ENCODE measurements at regions not wholly inside any gene's neighbourhood (a gene's known extent, or its start where the extent isn't known, plus 50 kb on each side); places are given as distances from the start of the nearest gene placed in this dataset.
"Not testable (repeated sequence)": the region's sequence is repeated elsewhere in the genome, so short reads cannot be mapped to it uniquely, and the experiment has no call there.

DNA sequence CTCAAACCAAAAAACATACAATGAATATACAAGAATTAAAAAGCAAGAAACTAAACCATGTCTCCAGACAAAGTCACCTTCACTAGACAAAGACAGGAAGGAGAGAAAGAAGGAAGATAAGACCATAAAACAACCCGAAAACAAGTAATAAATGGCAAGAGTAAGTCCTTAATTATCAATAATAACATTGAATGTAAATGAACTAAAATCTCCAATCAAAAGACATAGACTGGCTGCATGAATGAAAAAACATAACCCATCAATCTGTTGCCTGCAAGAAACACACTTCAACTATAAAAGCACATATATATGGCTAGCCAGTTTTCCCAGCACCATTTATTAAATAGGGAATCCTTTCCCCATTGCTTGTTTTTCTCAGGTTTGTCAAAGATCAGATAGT lies 100.8 kb upstream of the SAMSN1 start:
- Histone ChIP-seq H3K36me3 (no peaks in the 10 kb centered on the region), H3K27ac (no peak overlapping the region), H3K4me1 (ENCODE audit: control insufficient read depth in 1 of 2, insufficient read depth in 1 of 2, low read depth in 1 of 2, low read length in 1 of 2) (no peaks in the 10 kb centered on the region), H3K9me3 (no peaks in the 10 kb centered on the region), H3K27me3 (no peaks in the 10 kb centered on the region), H3K4me3 (ENCODE audit: low read depth in 1 of 2, low read length in 1 of 2) (no peak overlapping the region)
- TF ChIP-seq, protein P1, sequence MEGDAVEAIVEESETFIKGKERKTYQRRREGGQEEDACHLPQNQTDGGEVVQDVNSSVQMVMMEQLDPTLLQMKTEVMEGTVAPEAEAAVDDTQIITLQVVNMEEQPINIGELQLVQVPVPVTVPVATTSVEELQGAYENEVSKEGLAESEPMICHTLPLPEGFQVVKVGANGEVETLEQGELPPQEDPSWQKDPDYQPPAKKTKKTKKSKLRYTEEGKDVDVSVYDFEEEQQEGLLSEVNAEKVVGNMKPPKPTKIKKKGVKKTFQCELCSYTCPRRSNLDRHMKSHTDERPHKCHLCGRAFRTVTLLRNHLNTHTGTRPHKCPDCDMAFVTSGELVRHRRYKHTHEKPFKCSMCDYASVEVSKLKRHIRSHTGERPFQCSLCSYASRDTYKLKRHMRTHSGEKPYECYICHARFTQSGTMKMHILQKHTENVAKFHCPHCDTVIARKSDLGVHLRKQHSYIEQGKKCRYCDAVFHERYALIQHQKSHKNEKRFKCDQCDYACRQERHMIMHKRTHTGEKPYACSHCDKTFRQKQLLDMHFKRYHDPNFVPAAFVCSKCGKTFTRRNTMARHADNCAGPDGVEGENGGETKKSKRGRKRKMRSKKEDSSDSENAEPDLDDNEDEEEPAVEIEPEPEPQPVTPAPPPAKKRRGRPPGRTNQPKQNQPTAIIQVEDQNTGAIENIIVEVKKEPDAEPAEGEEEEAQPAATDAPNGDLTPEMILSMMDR (IDR thresholded peaks at IDR 0.05), result no peak

DNA sequence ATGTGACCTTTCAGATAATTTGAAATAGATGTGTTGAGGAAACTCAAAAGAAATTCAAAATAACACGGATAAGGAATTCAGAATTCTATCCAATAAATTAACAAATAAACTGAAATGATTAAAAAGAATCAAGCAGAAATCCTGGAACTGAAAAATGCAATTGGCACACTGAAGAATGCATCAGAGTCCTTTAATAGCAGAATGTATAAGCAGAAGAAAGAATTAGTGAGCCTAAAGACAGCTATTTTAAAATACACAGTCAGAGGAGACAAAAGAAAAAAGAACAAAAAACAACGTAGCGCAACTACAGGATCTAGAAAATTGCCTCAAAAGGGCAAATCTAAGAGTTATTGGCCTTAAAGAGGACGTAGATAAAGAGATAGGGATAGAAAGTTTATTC lies 99.6 kb upstream of the SAMSN1 start:
- no peaks in the 10 kb centered on the region for H3K27me3 ChIP-seq
- H3K9me3 ChIP-seq, result no peaks in the 10 kb centered on the region
- no peaks in the 10 kb centered on the region for H3K36me3 ChIP-seq
- TF ChIP-seq, protein P1 (IDR thresholded peaks at IDR 0.05), result no peak
- H3K27ac ChIP-seq, result no peak overlapping the region
- H3K4me3 ChIP-seq (ENCODE audit: low read depth in 1 of 2, low read length in 1 of 2), result no peak overlapping the region
- H3K4me1 ChIP-seq (ENCODE audit: control insufficient read depth in 1 of 2, insufficient read depth in 1 of 2, low read depth in 1 of 2, low read length in 1 of 2), result no peaks in the 10 kb centered on the region

DNA sequence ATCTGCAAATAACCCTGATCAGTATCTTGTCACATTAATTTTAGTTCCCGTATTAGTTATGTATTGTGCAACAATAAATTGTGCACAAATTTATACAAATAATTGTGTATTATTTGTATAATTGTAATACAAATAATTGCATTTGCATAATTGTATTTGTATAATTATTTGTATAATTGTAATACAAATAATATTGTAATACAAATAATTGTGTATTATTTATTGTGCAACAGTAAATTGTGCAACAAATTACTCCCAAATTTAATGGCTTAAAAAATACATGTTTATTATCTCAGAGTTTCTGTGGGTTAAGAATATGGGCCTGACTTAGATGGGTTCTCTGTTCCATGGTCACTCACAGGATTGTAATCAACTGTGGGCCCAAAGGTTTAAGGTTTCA lies 86.2 kb upstream of the SAMSN1 start:
- no peaks in the 10 kb centered on the region for H3K27me3 ChIP-seq

DNA sequence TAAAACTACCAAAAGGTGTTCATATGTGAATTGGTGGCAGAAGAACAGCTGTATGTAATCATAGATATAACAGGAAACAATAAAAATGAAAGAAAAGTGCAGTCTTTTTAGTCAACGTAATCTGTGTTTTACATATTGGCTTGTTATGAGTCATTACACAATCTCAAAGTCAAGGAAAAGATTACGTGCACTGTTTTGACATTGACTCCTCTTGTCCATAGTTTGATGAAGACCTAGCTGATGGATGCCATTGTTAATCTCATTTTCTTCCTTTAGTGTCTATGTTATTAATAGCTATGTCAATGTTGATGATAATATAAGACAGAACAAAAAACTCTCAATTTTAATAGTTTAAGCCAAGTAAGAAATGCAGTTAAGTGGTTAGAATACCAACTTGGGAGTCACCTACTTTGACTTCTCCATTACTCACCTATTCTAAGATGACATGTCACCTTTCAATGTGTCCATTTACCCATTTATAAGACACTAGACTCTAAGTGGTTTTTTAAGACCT lies 84.5 kb upstream of the SAMSN1 start:
- H3K4me3 ChIP-seq (ENCODE audit: low read depth in 1 of 2, low read length in 1 of 2), result no peak overlapping the region
- no peaks in the 10 kb centered on the region for H3K36me3 ChIP-seq
- no peaks in the 10 kb centered on the region for H3K9me3 ChIP-seq
- peaks cover 0 to 4% of the 10 kb centered on the region in 2 experiments for H3K4me1 ChIP-seq (ENCODE audit: control insufficient read depth in 1 of 2, insufficient read depth in 1 of 2, low read depth in 1 of 2, low read length in 1 of 2)
- no peak overlapping the region for H3K27ac ChIP-seq
- no peaks in the 10 kb centered on the region for H3K27me3 ChIP-seq
- TF ChIP-seq, protein P1 (IDR thresholded peaks at IDR 0.05), result no peak

More for the DNA sequence above, 86.2 kb upstream of the SAMSN1 start:
- no peaks in the 10 kb centered on the region for H3K9me3 ChIP-seq
- H3K36me3 ChIP-seq, result no peaks in the 10 kb centered on the region
- peaks cover 0 to 4% of the 10 kb centered on the region in 2 experiments for H3K4me1 ChIP-seq (ENCODE audit: control insufficient read depth in 1 of 2, insufficient read depth in 1 of 2, low read depth in 1 of 2, low read length in 1 of 2)
- TF ChIP-seq, protein P1 (IDR thresholded peaks at IDR 0.05), result no peak
- H3K27ac ChIP-seq, result no peak overlapping the region
- H3K4me3 ChIP-seq (ENCODE audit: low read depth in 1 of 2, low read length in 1 of 2), result no peak overlapping the region

DNA sequence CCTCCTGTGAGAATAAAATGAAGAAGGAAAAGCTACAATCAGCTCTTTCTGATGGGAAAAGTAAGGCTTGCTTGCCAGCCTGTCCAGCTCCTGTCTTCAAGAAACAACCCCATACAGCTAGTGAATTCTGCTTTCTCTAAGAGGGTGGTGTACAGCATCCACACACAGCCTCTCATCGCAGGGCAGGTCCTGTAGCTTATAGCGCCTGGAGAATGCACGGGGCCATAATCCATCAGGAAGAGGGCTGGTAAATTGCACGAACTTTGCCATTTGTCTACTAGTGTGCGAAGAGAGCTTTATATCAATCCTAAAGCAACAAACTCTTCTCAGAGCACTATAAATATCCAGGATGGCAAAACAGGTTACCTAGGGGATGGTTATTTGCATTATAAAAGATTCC lies 83.3 kb upstream of the SAMSN1 start:
- Histone ChIP-seq H3K9me3 (no peaks in the 10 kb centered on the region), H3K36me3 (no peaks in the 10 kb centered on the region), H3K4me3 (ENCODE audit: low read depth in 1 of 2, low read length in 1 of 2) (no peak overlapping the region), H3K27me3 (no peaks in the 10 kb centered on the region), H3K4me1 (ENCODE audit: control insufficient read depth in 1 of 2, insufficient read depth in 1 of 2, low read depth in 1 of 2, low read length in 1 of 2) (peaks cover 0 to 4% of the 10 kb centered on the region in 2 experiments), H3K27ac (no peak overlapping the region)
- TF ChIP-seq, protein P1 (IDR thresholded peaks at IDR 0.05), result no peak

DNA sequence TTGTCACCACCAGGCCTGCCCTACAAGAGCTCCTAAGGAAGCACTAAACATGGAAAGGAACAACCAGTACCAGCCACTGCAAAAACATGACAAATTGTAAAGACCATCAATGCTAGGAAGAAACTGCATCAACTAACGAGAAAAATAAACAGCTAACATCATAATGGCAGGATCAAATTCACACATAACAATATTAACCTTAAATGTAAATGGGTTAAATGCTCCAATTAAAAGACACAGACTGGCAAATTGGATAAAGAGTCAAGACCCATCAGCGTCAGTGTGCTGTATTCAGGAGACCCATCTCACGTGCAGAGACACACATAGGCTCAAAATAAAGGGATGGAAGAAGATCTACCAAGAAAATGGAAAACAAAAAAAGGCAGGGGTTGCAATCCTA lies 77.0 kb upstream of the SAMSN1 start:
- H3K4me3 ChIP-seq (ENCODE audit: low read depth in 1 of 2, low read length in 1 of 2); H3K36me3 ChIP-seq; H3K9me3 ChIP-seq; H3K27ac ChIP-seq; H3K4me1 ChIP-seq (ENCODE audit: control insufficient read depth in 1 of 2, insufficient read depth in 1 of 2, low read depth in 1 of 2, low read length in 1 of 2); H3K27me3 ChIP-seq: not testable (repeated sequence)

Data from neutrophil (primary cell).